CD14-positive monocyte (primary cell): ENCODE measurements at regions not wholly inside any gene's neighbourhood (a gene's known extent, or its start where the extent isn't known, plus 50 kb on each side); places are given as distances from the start of the nearest gene placed in this dataset.

Experiments used
- DNase-seq, 3 donors: peaks; one replicate each; pipeline ENCODE4 v3.0.0-alpha.2; 2011 to 2022
- H2AFZ ChIP-seq: 2 replicates; pipeline ENCODE4 v1.6.0; 2012; ENCODE audit warnings: mild to moderate bottlenecking, low read depth, low read length, inconsistent platforms; ENCODE audit not compliant: insufficient read depth, poor library complexity, severe bottlenecking
- H3K27ac ChIP-seq, 2 donors: 1 replicate in 1 of 2; 2 replicates in 1 of 2; pipeline ENCODE4 v1.5.1; 2012 to 2013; ENCODE audit warnings: low read length in 2 of 2, control low read depth in 1 of 2, inconsistent platforms in 1 of 2, low read depth in 1 of 2, mild to moderate bottlenecking in 1 of 2
- H3K27me3 ChIP-seq, 2 donors: one replicate each; pipeline versions ENCODE4 v1.6.0 to v1.6.1; 2011 to 2013; ENCODE audit warnings: low read length in 2 of 2; ENCODE audit not compliant: control insufficient read depth in 2 of 2, insufficient read depth in 2 of 2
- H3K36me3 ChIP-seq, 2 donors: replicated peaks in 1 of 2; 1 replicate in 1 of 2; 2 replicates in 1 of 2; pipeline versions ENCODE4 v1.5.1 to v1.6.1; 2012 to 2013; ENCODE audit warnings: low read length in 2 of 2, control low read depth in 1 of 2, inconsistent platforms in 1 of 2, mild to moderate bottlenecking in 1 of 2; ENCODE audit not compliant: insufficient read depth in 2 of 2, control insufficient read depth in 1 of 2
- H3K4me1 ChIP-seq, 2 donors: 1 replicate in 1 of 2; 2 replicates in 1 of 2; pipeline versions ENCODE4 v1.5.1 to v1.6.1; 2012 to 2013; ENCODE audit warnings: low read length in 2 of 2, control low read depth in 1 of 2, inconsistent platforms in 1 of 2, mild to moderate bottlenecking in 1 of 2, moderate library complexity in 1 of 2; ENCODE audit not compliant: insufficient read depth in 2 of 2, control insufficient read depth in 1 of 2
- H3K4me2 ChIP-seq: replicated peaks from 2 replicates; pipeline ENCODE3; 2012; ENCODE audit warnings: low read length, moderate library complexity, mild to moderate bottlenecking; ENCODE audit not compliant: poor library complexity, severe bottlenecking; ENCODE audit errors: extremely low read depth
- H3K4me3 ChIP-seq, 3 experiments: fragments of 200-600 bp in 1 of 3; sonication (generic) in 1 of 3; replicated peaks in 1 of 3; 1 replicate in 2 of 3; 2 replicates in 1 of 3; pipeline ENCODE4 v1.5.1; 2011 to 2013; ENCODE audit warnings: low read length in 3 of 3, mild to moderate bottlenecking in 3 of 3, control low read depth in 2 of 3, low read depth in 2 of 3, inconsistent platforms in 1 of 3, moderate library complexity in 1 of 3
- H3K79me2 ChIP-seq: 2 replicates; pipeline ENCODE4 v1.6.0; 2012; ENCODE audit warnings: mild to moderate bottlenecking, control low read depth, inconsistent platforms, low read length, moderate library complexity; ENCODE audit not compliant: insufficient read depth
- H3K9ac ChIP-seq: 2 replicates; pipeline ENCODE4 v1.6.0; 2017; ENCODE audit warnings: low read length, mild to moderate bottlenecking; ENCODE audit not compliant: insufficient read depth, poor library complexity, severe bottlenecking
- H3K9me3 ChIP-seq, 2 donors: replicated peaks in 1 of 2; 1 replicate in 1 of 2; 2 replicates in 1 of 2; pipeline versions ENCODE4 v1.5.1 to v1.6.1; 2012 to 2013; ENCODE audit warnings: low read length in 2 of 2, control low read depth in 1 of 2; ENCODE audit not compliant: control insufficient read depth in 1 of 2, insufficient read depth in 1 of 2
- H4K20me1 ChIP-seq: 2 replicates; pipeline ENCODE4 v1.6.0; 2012; ENCODE audit warnings: mild to moderate bottlenecking, low read length, control low read depth, moderate library complexity; ENCODE audit not compliant: insufficient read depth
- H3K27ac Mint-ChIP-seq, 7 donors: one replicate each; pipeline ENCODE4 v1.8.0; 2020; ENCODE audit warnings: mild to moderate bottlenecking in 7 of 7, mixed read lengths in 7 of 7, moderate library complexity in 6 of 7, inconsistent platforms in 2 of 7
- H3K27me3 Mint-ChIP-seq, 3 donors: one replicate each; pipeline ENCODE4 v1.8.0; 2021 to 2022; ENCODE audit warnings: low read depth in 3 of 3, mild to moderate bottlenecking in 3 of 3, mixed read lengths in 3 of 3, moderate library complexity in 3 of 3, inconsistent platforms in 1 of 3
- H3K36me3 Mint-ChIP-seq, 2 donors: one replicate each; pipeline ENCODE4 v1.8.0; 2020; ENCODE audit warnings: mixed read lengths in 2 of 2, inconsistent platforms in 1 of 2, mild to moderate bottlenecking in 1 of 2
- H3K4me1 Mint-ChIP-seq: one replicate; pipeline ENCODE4 v1.8.0; 2020; ENCODE audit warnings: mild to moderate bottlenecking, mixed read lengths
- H3K4me3 Mint-ChIP-seq, 2 donors: one replicate each; pipeline ENCODE4 v1.8.0; 2020; ENCODE audit warnings: mild to moderate bottlenecking in 2 of 2, mixed read lengths in 2 of 2, moderate library complexity in 1 of 2
- H3K9me3 Mint-ChIP-seq, 7 donors: one replicate each; pipeline ENCODE4 v1.8.0; 2020 to 2022; ENCODE audit warnings: mixed read lengths in 7 of 7, mild to moderate bottlenecking in 6 of 7, moderate library complexity in 6 of 7, inconsistent platforms in 2 of 7
- WGBS: methylation state at CpG from one replicate; pipeline ENCODE4 v1.1.5; 2013; ENCODE audit warnings: missing lambda C conversion rate; ENCODE audit not compliant: insufficient coverage; 5-methylcytosine and 5-hydroxymethylcytosine counted together
- intact Hi-C, 2 donors: fragments of 100-400 bp; cut with micrococcal nuclease; formaldehyde crosslinking; loops; one replicate each; pipeline versions ENCODE4 v1.15.0 to v1.15.1; 2023
- TF ChIP-seq, protein P1 (sequence below): fragments of 200-600 bp; IDR thresholded peaks from one replicate; pipeline ENCODE4 v1.8.0; 2022; ENCODE audit warnings: antibody characterized with exemption, mild to moderate bottlenecking

DNA sequence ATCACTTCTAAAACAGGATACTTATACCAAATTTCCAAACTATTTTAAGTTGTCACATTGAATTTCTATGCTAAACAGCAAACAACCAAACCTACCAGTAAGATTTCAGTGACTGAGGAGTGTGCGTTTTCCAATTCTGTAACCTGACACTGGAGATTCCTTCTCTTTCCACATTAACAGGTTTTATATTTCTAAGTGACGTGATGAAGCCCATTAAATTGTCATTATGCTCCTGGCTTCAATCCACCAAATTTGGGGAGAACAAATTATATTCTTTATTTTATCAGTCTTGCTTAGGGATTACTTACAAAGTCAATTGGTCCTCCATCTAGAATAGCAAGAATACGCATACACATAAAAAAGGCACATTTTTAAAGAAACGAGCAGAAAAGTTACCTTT is 764.8 kb upstream of the NR2F2 start:
- TF ChIP-seq, protein P1, sequence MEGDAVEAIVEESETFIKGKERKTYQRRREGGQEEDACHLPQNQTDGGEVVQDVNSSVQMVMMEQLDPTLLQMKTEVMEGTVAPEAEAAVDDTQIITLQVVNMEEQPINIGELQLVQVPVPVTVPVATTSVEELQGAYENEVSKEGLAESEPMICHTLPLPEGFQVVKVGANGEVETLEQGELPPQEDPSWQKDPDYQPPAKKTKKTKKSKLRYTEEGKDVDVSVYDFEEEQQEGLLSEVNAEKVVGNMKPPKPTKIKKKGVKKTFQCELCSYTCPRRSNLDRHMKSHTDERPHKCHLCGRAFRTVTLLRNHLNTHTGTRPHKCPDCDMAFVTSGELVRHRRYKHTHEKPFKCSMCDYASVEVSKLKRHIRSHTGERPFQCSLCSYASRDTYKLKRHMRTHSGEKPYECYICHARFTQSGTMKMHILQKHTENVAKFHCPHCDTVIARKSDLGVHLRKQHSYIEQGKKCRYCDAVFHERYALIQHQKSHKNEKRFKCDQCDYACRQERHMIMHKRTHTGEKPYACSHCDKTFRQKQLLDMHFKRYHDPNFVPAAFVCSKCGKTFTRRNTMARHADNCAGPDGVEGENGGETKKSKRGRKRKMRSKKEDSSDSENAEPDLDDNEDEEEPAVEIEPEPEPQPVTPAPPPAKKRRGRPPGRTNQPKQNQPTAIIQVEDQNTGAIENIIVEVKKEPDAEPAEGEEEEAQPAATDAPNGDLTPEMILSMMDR: no peak
- H3K4me1 ChIP-seq: no peaks in the 10 kb centered on the region
- no peaks in the 10 kb centered on the region for H4K20me1 ChIP-seq
- H3K27ac Mint-ChIP-seq: no peak overlapping the region
- no peaks in the 10 kb centered on the region for H3K27me3 ChIP-seq
- H2AFZ ChIP-seq: no peak overlapping the region
- H3K36me3 Mint-ChIP-seq: no peaks in the 10 kb centered on the region
- H3K4me3 Mint-ChIP-seq: no peak overlapping the region
- H3K4me2 ChIP-seq: no peak overlapping the region
- H3K4me3 ChIP-seq: no peak overlapping the region
- H3K36me3 ChIP-seq: no peaks in the 10 kb centered on the region
- 100% methylated on average over 1 of the region's 4 CpGs for WGBS
- DNase-seq: no peak
- intact Hi-C loops: no loop called here
- H3K27ac ChIP-seq: no peak overlapping the region
- no peak overlapping the region for H3K9ac ChIP-seq
- H3K79me2 ChIP-seq: no peaks in the 10 kb centered on the region
- no peaks in the 10 kb centered on the region for H3K4me1 Mint-ChIP-seq
- no peaks in the 10 kb centered on the region for H3K9me3 ChIP-seq
- peaks cover 0 to 3% (median 0%) of the 10 kb centered on the region in 7 donors for H3K9me3 Mint-ChIP-seq
- H3K27me3 Mint-ChIP-seq: peaks cover 0 to 2% (median 0%) of the 10 kb centered on the region in 3 donors

GRCh38 chr15:95567686-95568085 is 762.8 kb upstream of the NR2F2 start:
- Mint-ChIP-seq H3K4me1 (no peaks in the 10 kb centered on the region), H3K9me3 (peaks cover 0 to 6% (median 3%) of the 10 kb centered on the region in 7 donors), H3K36me3 (no peaks in the 10 kb centered on the region), H3K4me3 (no peak overlapping the region), H3K27ac (no peak overlapping the region), H3K27me3 (peaks cover 0 to 4% (median 0%) of the 10 kb centered on the region in 3 donors)
- no peak for DNase-seq
- Histone ChIP-seq H3K4me1 (no peaks in the 10 kb centered on the region), H2AFZ (no peak overlapping the region), H3K4me3 (no peak overlapping the region), H4K20me1 (no peaks in the 10 kb centered on the region), H3K9ac (no peak overlapping the region), H3K79me2 (no peaks in the 10 kb centered on the region), H3K4me2 (no peak overlapping the region), H3K36me3 (no peaks in the 10 kb centered on the region), H3K27me3 (no peaks in the 10 kb centered on the region), H3K27ac (no peak overlapping the region), H3K9me3 (no peaks in the 10 kb centered on the region)
- intact Hi-C loops: no loop called here
- TF ChIP-seq, protein P1: no peak
- no CpG with 5 or more reads among the region's 1 CpG for WGBS
